ENCODE measurements at regions not wholly inside any gene's neighbourhood (a gene's known extent, or its start where the extent isn't known, plus 50 kb on each side); places are given as distances from the start of the nearest gene placed in this dataset.

- no peak for DNase-seq (ENCODE audit: low spot score)
- no peak for TF ChIP-seq CTCF (IDR thresholded peaks at IDR 0.05; ENCODE audit: extremely low read depth, missing control alignments)
Measured at GRCh38 chr4:38489924-38490639, 173.9 kb upstream of the KLF3 start.

GRCh38 chr4:38490753-38491446 lies 173.1 kb upstream of the KLF3 start:
- TF ChIP-seq CTCF (IDR thresholded peaks at IDR 0.05; ENCODE audit: extremely low read depth, missing control alignments) = no peak
- no peak for DNase-seq (ENCODE audit: low spot score)

GRCh38 chr4:38491854-38492478 lies 172.0 kb upstream of the KLF3 start:
- DNase-seq (ENCODE audit: low spot score) = no peak
- no peak for TF ChIP-seq CTCF (IDR thresholded peaks at IDR 0.05; ENCODE audit: extremely low read depth, missing control alignments)

- no peak for DNase-seq (ENCODE audit: low spot score)
- TF ChIP-seq CTCF (IDR thresholded peaks at IDR 0.05; ENCODE audit: extremely low read depth, missing control alignments) = no peak
Measured at GRCh38 chr4:38493066-38493465, 170.9 kb upstream of the KLF3 start.

GRCh38 chr4:38495446-38495845 lies 168.6 kb upstream of the KLF3 start:
- no peak for TF ChIP-seq CTCF (IDR thresholded peaks at IDR 0.05; ENCODE audit: extremely low read depth, missing control alignments)
- no peak for DNase-seq (ENCODE audit: low spot score)

DNA sequence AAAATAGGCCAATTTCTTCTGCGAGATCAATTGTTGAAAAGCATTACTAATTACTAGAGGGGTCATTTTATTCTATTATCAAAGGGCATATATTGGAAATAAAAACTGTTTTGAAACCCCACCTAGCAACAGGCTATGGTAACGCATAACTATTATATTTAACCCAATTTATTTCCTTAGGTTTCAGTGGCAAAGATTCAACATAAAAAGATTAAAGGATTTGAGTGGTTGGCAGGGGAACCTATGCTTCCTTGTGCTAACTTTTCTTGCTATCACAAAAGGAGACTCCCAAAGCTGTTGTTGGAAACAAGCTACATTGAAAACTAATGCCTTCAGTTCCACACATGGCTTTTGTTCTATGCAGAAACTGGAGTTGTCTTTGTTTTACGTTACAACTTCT lies 166.9 kb upstream of the KLF3 start:
- TF ChIP-seq CTCF (IDR thresholded peaks at IDR 0.05; ENCODE audit: extremely low read depth, missing control alignments) = no peak
- DNase-seq (ENCODE audit: low spot score) = no peak

- DNase-seq (ENCODE audit: low spot score) = no peak
- no peak for TF ChIP-seq CTCF (IDR thresholded peaks at IDR 0.05; ENCODE audit: extremely low read depth, missing control alignments)
Measured at GRCh38 chr4:38499101-38499500, 164.9 kb upstream of the KLF3 start.

Data from GM20000 (cell line).